ENCODE measurements at regions not wholly inside any gene's neighbourhood (a gene's known extent, or its start where the extent isn't known, plus 50 kb on each side); places are given as distances from the start of the nearest gene placed in this dataset.

GRCh38 chr3:164467007-164467406, 611.3 kb downstream of the SI start:
- H3K4me3 ChIP-seq: no peak overlapping the region
- no peak overlapping the region for H3K27ac ChIP-seq
- DNase-seq (ENCODE audit: low spot score): no peak
- H3K4me1 ChIP-seq (ENCODE audit: control insufficient read depth in 1 of 2, low read depth in 2 of 2): no peaks in the 10 kb centered on the region
- TF ChIP-seq CTCF (IDR thresholded peaks at IDR 0.05): no peak
- no peaks in the 10 kb centered on the region for H3K9me3 ChIP-seq
- no peaks in the 10 kb centered on the region for H3K27me3 ChIP-seq (replicated peaks; ENCODE audit: insufficient read depth)
- H3K36me3 ChIP-seq: no peaks in the 10 kb centered on the region
- no peak for ATAC-seq (ENCODE audit: insufficient number of reproducible peaks, low FRiP score, low read depth)

GRCh38 chr3:164465172-164465571, 613.1 kb downstream of the SI start:
- no peak overlapping the region for H3K4me3 ChIP-seq
- no peaks in the 10 kb centered on the region for H3K36me3 ChIP-seq

GRCh38 chr3:164460851-164461250, 617.4 kb downstream of the SI start:
- no peaks in the 10 kb centered on the region for H3K27me3 ChIP-seq (replicated peaks; ENCODE audit: insufficient read depth)
- ATAC-seq (ENCODE audit: insufficient number of reproducible peaks, low FRiP score, low read depth): no peak
- H3K4me1 ChIP-seq (ENCODE audit: control insufficient read depth in 1 of 2, low read depth in 2 of 2): no peaks in the 10 kb centered on the region
- no peaks in the 10 kb centered on the region for H3K9me3 ChIP-seq
- no peak overlapping the region for H3K27ac ChIP-seq
- DNase-seq (ENCODE audit: low spot score): no peak
- H3K4me3 ChIP-seq: no peak overlapping the region
- no peaks in the 10 kb centered on the region for H3K36me3 ChIP-seq
- TF ChIP-seq CTCF (IDR thresholded peaks at IDR 0.05): no peak

More at GRCh38 chr3:164465172-164465571, 613.1 kb downstream of the SI start:
- no peaks in the 10 kb centered on the region for H3K9me3 ChIP-seq
- no peaks in the 10 kb centered on the region for H3K27me3 ChIP-seq (replicated peaks; ENCODE audit: insufficient read depth)
- no peak for DNase-seq (ENCODE audit: low spot score)
- H3K27ac ChIP-seq: no peak overlapping the region
- no peak for ATAC-seq (ENCODE audit: insufficient number of reproducible peaks, low FRiP score, low read depth)
- no peaks in the 10 kb centered on the region for H3K4me1 ChIP-seq (ENCODE audit: control insufficient read depth in 1 of 2, low read depth in 2 of 2)
- TF ChIP-seq CTCF (IDR thresholded peaks at IDR 0.05): no peak

DNA sequence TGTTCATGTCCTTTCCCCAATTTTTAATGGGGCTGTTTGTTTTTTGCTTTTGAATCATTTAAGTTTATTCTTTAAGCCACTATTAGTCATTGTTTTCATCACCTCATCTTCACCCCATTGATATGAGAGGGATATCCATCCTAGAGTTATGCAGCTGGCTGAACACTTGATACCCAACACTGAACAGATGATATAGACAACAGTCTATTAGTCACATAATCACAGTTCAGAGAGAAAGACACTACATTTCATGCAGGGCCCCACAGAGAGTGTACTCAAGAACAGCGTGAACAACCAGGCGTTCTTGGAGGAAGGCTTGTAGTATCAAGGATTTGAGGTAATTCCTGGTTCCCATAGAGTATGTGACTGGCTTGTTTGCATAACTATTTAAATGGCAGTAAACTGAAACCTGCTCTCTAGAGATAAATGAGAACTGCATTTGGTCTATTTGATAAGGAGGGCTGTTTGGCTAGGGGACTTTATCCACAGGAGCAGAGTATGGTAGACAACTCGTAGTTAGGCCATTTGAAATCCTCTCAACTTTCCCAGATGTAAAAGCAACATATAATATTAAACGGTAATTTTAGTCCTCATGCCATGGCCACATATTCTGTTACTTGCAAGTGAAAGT, 618.7 kb downstream of the SI start:
- no peaks in the 10 kb centered on the region for H3K4me1 ChIP-seq (ENCODE audit: control insufficient read depth in 1 of 2, low read depth in 2 of 2)
- H3K4me3 ChIP-seq: no peak overlapping the region
- no peaks in the 10 kb centered on the region for H3K9me3 ChIP-seq
- DNase-seq (ENCODE audit: low spot score): no peak
- TF ChIP-seq CTCF (IDR thresholded peaks at IDR 0.05): no peak
- H3K27me3 ChIP-seq (replicated peaks; ENCODE audit: insufficient read depth): no peaks in the 10 kb centered on the region
- no peaks in the 10 kb centered on the region for H3K36me3 ChIP-seq
- ATAC-seq (ENCODE audit: insufficient number of reproducible peaks, low FRiP score, low read depth): no peak
- H3K27ac ChIP-seq: no peak overlapping the region

DNA sequence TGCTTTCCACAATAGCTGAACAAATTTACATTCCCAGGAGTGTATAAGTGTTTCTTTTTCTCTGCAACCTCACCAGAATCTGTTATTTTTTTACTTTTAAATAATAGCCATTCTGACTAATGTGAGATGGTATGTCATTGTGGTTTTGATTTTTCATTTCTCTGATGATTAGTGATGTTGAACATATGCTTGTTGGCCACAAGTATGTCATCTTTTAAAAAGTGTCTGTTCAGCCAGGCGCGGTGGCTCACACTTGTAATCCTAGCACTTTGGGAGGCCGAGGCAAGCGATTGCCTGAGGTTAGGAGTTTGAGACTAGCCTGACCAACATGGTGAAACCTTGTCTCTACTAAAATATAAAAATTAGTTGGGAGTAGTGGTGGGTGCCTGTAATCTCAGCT, 619.3 kb downstream of the SI start:
- no peak for TF ChIP-seq CTCF (IDR thresholded peaks at IDR 0.05)
- Histone ChIP-seq H3K27me3 (replicated peaks; ENCODE audit: insufficient read depth) (no peaks in the 10 kb centered on the region), H3K9me3 (no peaks in the 10 kb centered on the region), H3K27ac (no peak overlapping the region), H3K4me3 (no peak overlapping the region), H3K4me1 (ENCODE audit: control insufficient read depth in 1 of 2, low read depth in 2 of 2) (no peaks in the 10 kb centered on the region), H3K36me3 (no peaks in the 10 kb centered on the region)
- DNase-seq (ENCODE audit: low spot score) (no peak), ATAC-seq (ENCODE audit: insufficient number of reproducible peaks, low FRiP score, low read depth) (no peak)

Measured in thoracic aorta (tissue), 2 donors.